ENCODE measurements at regions not wholly inside any gene's neighbourhood (a gene's known extent, or its start where the extent isn't known, plus 50 kb on each side); places are given as distances from the start of the nearest gene placed in this dataset.

DNA sequence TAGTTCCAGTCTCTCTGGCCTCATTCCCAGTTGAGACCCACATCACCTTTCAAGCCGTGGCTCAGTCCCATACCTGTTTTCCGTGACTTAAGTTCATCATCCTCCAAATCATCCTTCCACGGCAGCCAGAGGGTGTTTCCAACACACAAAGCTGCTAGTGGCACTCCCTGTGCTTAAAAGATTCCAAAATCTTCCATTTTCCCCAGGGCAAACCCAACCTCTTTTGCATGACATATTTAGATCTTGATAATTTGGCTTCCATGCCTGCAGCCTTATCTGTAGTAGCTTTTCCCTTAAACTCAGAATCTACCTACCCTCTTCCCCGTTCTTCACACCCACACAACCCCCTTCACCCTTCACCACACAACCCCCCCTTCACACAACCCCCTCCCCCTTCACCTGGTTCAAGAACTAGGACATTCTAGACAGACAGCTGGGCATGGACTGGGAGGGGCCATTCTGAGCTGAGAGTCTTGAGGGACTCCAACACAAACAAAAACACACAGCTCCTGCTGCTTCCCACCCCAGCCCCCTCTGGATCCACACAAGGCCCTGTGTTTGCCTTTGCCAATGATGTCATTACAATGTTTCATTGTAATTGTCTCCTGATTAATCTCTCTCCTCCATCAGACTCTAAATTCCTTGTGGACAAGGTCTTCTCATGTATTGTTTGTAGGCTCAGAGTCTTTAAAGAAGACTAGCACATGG is 268.2 kb downstream of the SH3GL2 start:
- DNase-seq (ENCODE audit: extremely low spot score): no peak
- Histone ChIP-seq H3K4me3 (ENCODE audit: low read depth, low read length) (no peak overlapping the region), H3K36me3 (ENCODE audit: insufficient read depth) (no peaks in the 10 kb centered on the region), H3K4me1 (ENCODE audit: insufficient read depth) (no peaks in the 10 kb centered on the region), H3K27ac (ENCODE audit: low read depth) (no peak overlapping the region)
- 92% methylated on average over 4 of the region's 4 CpGs for WGBS

DNA sequence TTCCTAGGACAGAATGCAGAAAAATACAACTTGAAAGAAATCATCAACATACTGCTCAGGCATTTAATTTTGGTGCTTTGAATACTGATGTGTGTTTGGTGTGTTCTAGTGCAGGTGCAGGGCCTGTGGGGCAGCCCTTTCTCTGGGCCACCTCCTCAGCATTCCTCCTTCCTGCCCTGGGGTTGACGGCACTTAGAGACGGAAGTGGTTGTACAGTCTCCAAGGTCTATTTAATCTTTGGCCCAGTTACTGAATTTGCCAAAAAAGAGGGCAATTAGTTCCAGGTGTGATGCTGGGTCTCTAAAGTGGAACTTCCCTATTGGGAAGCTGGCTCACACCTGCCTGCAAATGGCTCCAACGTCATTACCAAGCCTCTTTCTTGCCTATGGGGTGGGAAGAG is 269.0 kb downstream of the SH3GL2 start:
- no peak for DNase-seq (ENCODE audit: extremely low spot score)
- WGBS: 82% methylated on average over 3 of the region's 3 CpGs
- Histone ChIP-seq H3K4me3 (ENCODE audit: low read depth, low read length) (no peak overlapping the region), H3K27ac (ENCODE audit: low read depth) (no peak overlapping the region), H3K36me3 (ENCODE audit: insufficient read depth) (no peaks in the 10 kb centered on the region), H3K4me1 (ENCODE audit: insufficient read depth) (no peaks in the 10 kb centered on the region)

DNA sequence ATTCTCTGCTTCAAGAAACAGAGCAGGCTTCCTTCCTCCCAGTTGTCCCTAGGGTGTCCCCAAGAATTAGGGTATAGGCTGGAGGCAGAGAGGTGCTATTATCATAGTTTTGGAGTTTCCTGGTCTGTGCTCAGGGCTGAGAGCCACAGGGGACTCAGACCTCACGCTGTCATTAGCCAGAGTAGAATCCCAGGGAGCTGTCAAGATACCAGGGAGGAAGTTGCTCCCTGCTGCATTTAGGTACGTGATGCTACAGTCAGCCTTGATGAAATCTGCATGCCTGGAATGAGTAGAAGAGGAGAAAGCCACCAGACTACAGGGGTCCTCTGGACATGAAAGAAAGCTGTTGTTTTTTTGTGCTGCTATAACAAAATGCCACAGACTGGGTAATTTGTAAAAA is 273.2 kb downstream of the SH3GL2 start:
- DNase-seq (ENCODE audit: extremely low spot score): no peak
- Histone ChIP-seq H3K27ac (ENCODE audit: low read depth) (no peak overlapping the region), H3K4me1 (ENCODE audit: insufficient read depth) (no peaks in the 10 kb centered on the region), H3K36me3 (ENCODE audit: insufficient read depth) (no peaks in the 10 kb centered on the region), H3K4me3 (ENCODE audit: low read depth, low read length) (no peak overlapping the region)
- WGBS: 61% methylated on average over 2 of the region's 2 CpGs

DNA sequence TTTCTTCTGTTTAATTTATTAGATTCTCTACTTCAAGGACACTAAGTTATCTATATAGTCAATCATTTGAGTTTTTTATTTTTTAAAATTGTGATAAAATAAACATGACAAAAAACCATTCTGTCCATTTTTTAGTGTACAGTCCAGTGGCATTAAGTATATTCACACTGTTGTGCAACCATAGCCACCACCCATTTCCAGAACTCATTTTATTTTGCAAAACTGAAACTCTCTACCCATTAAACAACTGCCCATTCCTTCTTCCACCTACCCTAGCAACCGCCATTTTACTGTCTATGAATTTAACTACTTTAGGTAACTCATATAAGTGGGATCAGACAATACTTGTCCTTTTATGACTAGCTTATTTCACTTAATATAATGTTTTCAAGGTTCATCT is 275.6 kb downstream of the SH3GL2 start:
- no peak for DNase-seq (ENCODE audit: extremely low spot score)
- no peaks in the 10 kb centered on the region for H3K36me3 ChIP-seq (ENCODE audit: insufficient read depth)
- H3K4me3 ChIP-seq (ENCODE audit: low read depth, low read length): no peak overlapping the region
- no peaks in the 10 kb centered on the region for H3K4me1 ChIP-seq (ENCODE audit: insufficient read depth)
- WGBS: 95% methylated on average over 1 of the region's 1 CpG
- no peak overlapping the region for H3K27ac ChIP-seq (ENCODE audit: low read depth)

DNA sequence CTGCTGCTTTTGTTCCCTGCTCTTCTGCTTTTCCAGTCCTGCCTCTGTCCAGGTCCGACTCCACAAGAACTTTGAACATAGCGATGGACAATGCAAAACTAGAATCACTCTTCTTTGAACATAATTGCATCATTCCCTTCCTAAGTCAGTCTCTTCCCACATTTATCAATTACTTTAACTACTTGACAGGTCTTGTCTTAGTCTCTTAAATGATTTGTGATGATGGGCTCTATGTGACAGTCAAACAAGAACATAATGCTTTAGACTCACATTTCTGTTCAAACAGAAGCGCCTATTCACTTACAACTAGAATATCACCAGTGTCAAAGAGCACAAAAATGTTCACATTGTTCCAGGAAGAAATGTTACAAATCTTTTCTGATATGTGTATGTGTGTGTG is 278.1 kb downstream of the SH3GL2 start:
- no peak for DNase-seq (ENCODE audit: extremely low spot score)
- no peaks in the 10 kb centered on the region for H3K4me1 ChIP-seq (ENCODE audit: insufficient read depth)
- H3K4me3 ChIP-seq (ENCODE audit: low read depth, low read length): no peak overlapping the region
- H3K36me3 ChIP-seq (ENCODE audit: insufficient read depth): no peaks in the 10 kb centered on the region
- WGBS: 97% methylated on average over 3 of the region's 3 CpGs
- no peak overlapping the region for H3K27ac ChIP-seq (ENCODE audit: low read depth)

DNA sequence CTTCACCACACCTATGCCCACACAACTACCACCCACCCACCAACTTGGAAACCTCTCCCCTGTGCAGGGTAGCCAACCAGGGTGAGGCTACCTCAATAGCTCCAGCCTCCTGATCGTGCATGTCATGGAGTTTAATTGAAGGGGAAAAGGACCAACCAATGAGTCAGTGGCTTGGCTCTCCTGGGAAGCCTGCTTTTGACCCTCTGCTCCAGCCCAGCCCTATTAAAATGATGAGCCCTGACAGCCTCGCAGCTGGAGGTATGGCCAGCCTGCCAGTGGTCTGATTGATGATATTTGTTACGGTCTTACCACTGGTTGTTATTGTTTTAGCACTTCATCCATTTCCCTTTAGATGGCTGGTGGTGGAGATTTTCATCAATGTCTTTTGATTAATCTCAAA is 280.4 kb downstream of the SH3GL2 start:
- H3K4me3 ChIP-seq (ENCODE audit: low read depth, low read length): no peak overlapping the region
- 76% methylated on average over 3 of the region's 3 CpGs for WGBS
- DNase-seq (ENCODE audit: extremely low spot score): no peak
- no peaks in the 10 kb centered on the region for H3K4me1 ChIP-seq (ENCODE audit: insufficient read depth)
- no peak overlapping the region for H3K27ac ChIP-seq (ENCODE audit: low read depth)
- H3K36me3 ChIP-seq (ENCODE audit: insufficient read depth): no peaks in the 10 kb centered on the region

DNA sequence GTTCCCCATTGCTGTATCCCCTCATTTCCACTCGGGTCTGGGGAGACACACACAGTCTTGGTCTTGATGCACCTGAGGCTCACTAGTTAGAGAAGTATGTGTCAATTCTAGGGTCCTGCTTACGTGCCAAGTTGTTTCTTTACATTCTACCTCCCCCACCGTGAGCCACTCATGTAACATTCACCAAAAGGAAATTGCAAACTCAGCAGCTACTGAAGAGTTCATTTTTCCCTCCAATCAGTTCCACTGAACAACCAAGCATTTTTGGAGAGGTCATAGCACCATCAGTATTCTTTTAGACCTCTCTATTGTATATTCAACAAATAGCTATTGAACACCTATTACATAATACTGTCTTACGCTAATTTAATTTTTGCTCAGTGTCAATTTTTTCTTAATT is 281.1 kb downstream of the SH3GL2 start:
- Histone ChIP-seq H3K36me3 (ENCODE audit: insufficient read depth) (no peaks in the 10 kb centered on the region), H3K4me1 (ENCODE audit: insufficient read depth) (no peaks in the 10 kb centered on the region), H3K27ac (ENCODE audit: low read depth) (no peak overlapping the region), H3K4me3 (ENCODE audit: low read depth, low read length) (no peak overlapping the region)
- 77% methylated on average over 4 of the region's 4 CpGs for WGBS
- no peak for DNase-seq (ENCODE audit: extremely low spot score)

DNA sequence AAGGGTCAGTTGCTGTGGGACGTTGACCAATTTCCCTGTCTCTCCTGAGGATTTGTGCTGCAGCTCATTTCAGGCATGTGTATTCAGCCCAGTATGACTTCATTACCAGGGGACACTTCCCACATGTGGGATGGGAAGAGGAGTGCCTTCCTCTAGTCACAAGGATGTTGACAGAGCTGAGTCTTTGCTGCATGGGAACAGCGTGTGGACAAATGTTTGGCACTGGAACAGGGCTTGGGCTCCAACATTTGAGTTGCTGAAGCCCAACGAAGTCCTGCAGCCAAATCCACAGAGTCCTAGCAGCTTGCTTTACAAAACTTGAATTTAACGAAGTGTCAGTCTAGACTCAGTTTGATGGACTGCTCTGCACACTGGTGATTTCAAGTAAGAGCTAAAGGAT is 283.2 kb downstream of the SH3GL2 start:
- no peaks in the 10 kb centered on the region for H3K4me1 ChIP-seq (ENCODE audit: insufficient read depth)
- DNase-seq (ENCODE audit: extremely low spot score): no peak
- no peak overlapping the region for H3K4me3 ChIP-seq (ENCODE audit: low read depth, low read length)
- no peaks in the 10 kb centered on the region for H3K36me3 ChIP-seq (ENCODE audit: insufficient read depth)
- no peak overlapping the region for H3K27ac ChIP-seq (ENCODE audit: low read depth)
- WGBS: 67% methylated on average over 4 of the region's 4 CpGs

DNA sequence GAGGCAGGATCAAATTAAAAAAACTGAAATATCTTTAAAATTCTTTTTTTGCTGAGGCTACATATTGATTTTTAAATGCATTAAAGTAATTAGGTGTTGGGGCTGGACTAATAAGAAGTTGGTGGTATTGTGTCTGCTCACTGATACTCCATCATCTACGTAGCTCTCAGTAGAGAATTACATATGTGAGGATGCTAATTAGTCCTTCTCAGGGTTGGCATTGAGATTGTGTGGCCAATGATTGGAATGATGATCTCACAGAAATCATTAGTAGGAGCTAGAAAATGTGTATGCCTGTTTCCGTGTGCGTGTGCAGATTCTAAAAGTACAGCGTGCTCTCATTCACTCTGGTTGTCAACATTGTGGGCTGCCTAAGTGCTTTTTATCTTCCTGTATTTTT is 283.8 kb downstream of the SH3GL2 start:
- Histone ChIP-seq H3K27ac (ENCODE audit: low read depth) (no peak overlapping the region), H3K4me3 (ENCODE audit: low read depth, low read length) (no peak overlapping the region), H3K36me3 (ENCODE audit: insufficient read depth) (no peaks in the 10 kb centered on the region), H3K4me1 (ENCODE audit: insufficient read depth) (no peaks in the 10 kb centered on the region)
- 90% methylated on average over 4 of the region's 4 CpGs for WGBS
- no peak for DNase-seq (ENCODE audit: extremely low spot score)

DNA sequence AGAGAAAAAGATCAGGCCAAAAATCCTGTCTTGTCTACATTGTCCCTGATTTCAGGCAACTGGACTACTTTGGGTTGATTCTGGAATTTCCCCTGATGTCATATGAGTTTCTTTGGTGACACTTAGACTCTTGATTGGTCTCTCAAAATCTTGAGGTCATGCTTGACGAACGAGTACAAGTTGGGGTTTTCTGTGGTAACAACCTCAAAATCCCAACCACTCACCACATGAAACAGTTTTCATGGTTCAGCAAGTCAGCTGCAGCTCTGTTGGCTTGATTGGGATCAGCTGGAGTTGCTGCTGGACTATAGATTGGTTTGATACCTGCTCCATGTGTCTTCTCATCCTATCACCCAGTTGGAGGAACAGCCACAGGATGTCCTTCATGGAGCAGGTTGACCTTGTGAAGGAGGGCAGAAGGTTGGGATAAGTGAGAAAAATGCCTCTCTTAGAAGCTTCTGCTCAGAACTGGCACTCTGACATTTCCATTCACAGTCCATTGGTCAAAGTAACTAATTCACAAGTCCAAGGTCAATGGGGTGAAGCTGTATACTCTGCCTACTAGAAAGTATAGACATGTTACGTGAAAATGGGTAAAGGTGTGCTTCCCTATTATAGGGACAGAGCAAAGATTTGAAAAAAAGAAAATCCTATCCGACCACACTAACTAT is 284.5 kb downstream of the SH3GL2 start:
- no peak overlapping the region for H3K4me3 ChIP-seq (ENCODE audit: low read depth, low read length)
- no peak overlapping the region for H3K27ac ChIP-seq (ENCODE audit: low read depth)
- H3K4me1 ChIP-seq (ENCODE audit: insufficient read depth): no peaks in the 10 kb centered on the region
- no peak for DNase-seq (ENCODE audit: extremely low spot score)
- H3K36me3 ChIP-seq (ENCODE audit: insufficient read depth): no peaks in the 10 kb centered on the region
- WGBS: 87% methylated on average over 4 of the region's 4 CpGs

DNA sequence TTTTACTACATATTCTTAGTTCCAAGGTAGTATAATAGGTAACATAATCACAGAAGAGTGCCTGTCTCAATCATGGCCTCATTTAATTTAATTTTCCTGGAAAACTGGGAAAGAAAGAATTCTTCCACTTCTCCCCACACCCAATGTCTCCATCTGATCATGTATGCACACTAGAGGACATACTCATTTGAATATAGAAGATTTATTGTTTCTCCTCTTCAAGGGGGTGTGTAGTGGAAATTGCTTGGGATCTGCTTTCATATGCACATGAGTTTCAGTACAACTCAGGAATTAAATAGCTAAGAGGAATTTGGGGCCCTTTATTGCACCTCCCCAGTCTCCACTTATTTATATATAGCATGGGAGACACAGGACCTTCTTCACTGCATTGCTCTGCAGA is 285.1 kb downstream of the SH3GL2 start:
- H3K36me3 ChIP-seq (ENCODE audit: insufficient read depth): no peaks in the 10 kb centered on the region
- H3K4me1 ChIP-seq (ENCODE audit: insufficient read depth): no peaks in the 10 kb centered on the region
- H3K4me3 ChIP-seq (ENCODE audit: low read depth, low read length): no peak overlapping the region
- H3K27ac ChIP-seq (ENCODE audit: low read depth): no peak overlapping the region
- no peak for DNase-seq (ENCODE audit: extremely low spot score)

DNA sequence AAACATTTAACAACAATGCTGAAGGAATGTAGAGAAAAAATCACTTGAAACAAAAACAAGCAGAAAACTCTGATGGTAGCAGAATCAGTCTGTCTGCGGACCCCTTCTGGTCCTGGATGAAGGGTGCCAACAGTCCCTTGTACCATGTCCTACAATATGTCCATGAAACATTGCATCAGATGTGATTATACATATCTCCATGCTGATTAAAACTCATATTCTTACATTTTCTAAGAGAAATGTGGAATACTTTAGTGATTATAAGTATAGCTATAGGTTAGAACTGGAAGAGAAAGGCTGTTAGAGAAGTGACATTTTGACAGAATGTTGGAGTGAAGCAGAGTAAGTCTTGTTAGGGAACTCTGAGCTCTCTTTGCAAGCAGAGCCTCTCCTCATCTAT is 286.1 kb downstream of the SH3GL2 start:
- no peak for DNase-seq (ENCODE audit: extremely low spot score)
- Histone ChIP-seq H3K4me3 (ENCODE audit: low read depth, low read length) (no peak overlapping the region), H3K4me1 (ENCODE audit: insufficient read depth) (no peaks in the 10 kb centered on the region), H3K27ac (ENCODE audit: low read depth) (no peak overlapping the region), H3K36me3 (ENCODE audit: insufficient read depth) (no peaks in the 10 kb centered on the region)
- WGBS: 97% methylated on average over 1 of the region's 1 CpG

DNA sequence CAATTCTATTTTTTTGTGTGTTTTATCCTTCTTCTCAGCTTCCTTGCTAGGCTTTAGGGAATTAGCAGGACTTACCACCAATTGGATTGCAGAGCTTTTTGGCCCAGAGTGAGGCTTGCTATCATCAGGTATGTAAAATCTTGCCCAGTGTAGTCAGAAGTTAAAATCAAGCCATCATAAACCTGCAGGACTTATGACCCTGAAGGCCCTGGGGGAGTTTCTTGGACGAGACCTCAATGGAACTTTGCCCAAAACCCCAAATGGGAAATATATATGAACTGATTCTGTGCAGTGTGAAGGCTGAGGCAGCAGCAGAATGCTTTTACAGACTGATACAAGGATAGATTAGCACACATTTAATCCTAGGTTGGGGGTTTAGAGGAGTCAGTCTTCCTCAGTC is 287.0 kb downstream of the SH3GL2 start:
- 34% methylated on average over 1 of the region's 1 CpG for WGBS
- Histone ChIP-seq H3K4me1 (ENCODE audit: insufficient read depth) (no peaks in the 10 kb centered on the region), H3K36me3 (ENCODE audit: insufficient read depth) (no peaks in the 10 kb centered on the region), H3K27ac (ENCODE audit: low read depth) (no peak overlapping the region), H3K4me3 (ENCODE audit: low read depth, low read length) (no peak overlapping the region)
- DNase-seq (ENCODE audit: extremely low spot score): no peak

DNA sequence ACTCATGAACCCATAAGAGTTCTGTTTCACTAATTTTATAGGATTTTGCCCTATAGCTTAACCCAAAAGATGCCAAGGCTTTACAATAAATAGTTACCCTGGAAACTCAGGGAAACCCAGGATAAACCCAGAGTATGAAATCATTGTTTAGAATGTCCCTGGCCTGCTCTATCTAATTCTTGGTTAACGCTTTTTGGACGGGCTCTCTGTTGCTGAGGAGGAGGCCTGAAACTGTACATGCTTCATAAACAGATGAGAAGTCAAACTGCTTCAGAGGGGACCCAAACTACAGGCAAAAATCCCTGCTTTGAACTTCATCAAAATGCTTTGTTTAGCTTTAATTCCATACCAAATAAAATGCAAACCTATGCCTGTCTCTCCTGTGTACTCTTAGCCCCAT is 291.9 kb downstream of the SH3GL2 start:
- 30% methylated on average over 2 of the region's 2 CpGs for WGBS
- Histone ChIP-seq H3K4me1 (ENCODE audit: insufficient read depth) (no peaks in the 10 kb centered on the region), H3K4me3 (ENCODE audit: low read depth, low read length) (no peak overlapping the region), H3K36me3 (ENCODE audit: insufficient read depth) (no peaks in the 10 kb centered on the region), H3K27ac (ENCODE audit: low read depth) (no peak overlapping the region)
- no peak for DNase-seq (ENCODE audit: extremely low spot score)
